GM19467 (cell line): ENCODE measurements at regions not wholly inside any gene's neighbourhood (a gene's known extent, or its start where the extent isn't known, plus 50 kb on each side); places are given as distances from the start of the nearest gene placed in this dataset.

Experiments
- ATAC-seq: cut with Tn5 transposase; IDR thresholded peaks from one replicate; pipeline ENCODE4 v1.9.1; 2021; ENCODE audit warnings: mild to moderate bottlenecking, moderate library complexity; ENCODE audit not compliant: unreplicated experiment

DNA sequence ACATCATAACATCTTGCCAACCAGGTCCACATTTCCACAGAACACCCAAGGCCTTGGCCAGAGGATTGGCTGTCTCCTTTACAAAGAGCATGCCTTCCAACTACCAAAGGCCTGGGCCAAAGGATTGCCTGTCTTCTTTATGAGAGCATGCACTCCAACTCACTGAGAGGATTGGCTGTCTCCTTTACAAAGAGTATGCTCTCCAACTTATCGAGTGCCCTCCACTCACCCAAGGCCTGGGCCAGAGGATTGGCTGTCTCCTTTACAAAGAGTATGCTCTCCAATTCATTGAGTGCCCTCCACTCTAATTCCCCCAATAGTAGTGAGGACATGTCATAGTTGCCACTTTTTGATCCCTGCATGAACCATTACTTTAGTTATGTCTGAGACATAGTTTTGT is 79.9 kb upstream of the TAS2R1 start:
- ATAC-seq = no peak

GRCh38 chr5:9707732-9708462 is 77.7 kb upstream of the TAS2R1 start:
- no peak for ATAC-seq

DNA sequence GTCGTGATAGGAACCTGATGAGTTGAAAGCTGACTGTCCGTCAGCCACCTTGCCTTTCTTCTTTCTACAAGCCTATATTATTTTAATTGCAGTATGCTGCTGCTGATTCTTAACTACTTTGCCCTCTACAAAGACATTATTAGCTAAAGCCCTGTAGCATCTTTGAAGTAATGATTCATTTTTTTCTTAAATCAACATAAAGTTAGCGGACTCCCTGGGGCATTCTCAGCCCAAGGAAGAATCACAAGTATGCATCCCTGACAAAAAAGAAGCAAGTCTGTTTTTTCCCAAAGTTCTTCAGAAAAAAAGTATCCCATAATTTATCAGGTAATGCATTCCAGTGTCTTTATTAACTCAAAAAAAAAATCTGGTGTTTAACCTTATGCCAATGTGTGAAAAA is 69.5 kb upstream of the TAS2R1 start:
- ATAC-seq = no peak

GRCh38 chr5:9698841-9699240 is 68.7 kb upstream of the TAS2R1 start:
- ATAC-seq = no peak

GRCh38 chr5:9698125-9698826 is 68.1 kb upstream of the TAS2R1 start:
- ATAC-seq = no peak

- ATAC-seq = no peak
These were observed 62.4 kb upstream of the TAS2R1 start for GRCh38 chr5:9692576-9692975.

GRCh38 chr5:9691261-9691660 is 61.1 kb upstream of the TAS2R1 start:
- ATAC-seq = no peak

DNA sequence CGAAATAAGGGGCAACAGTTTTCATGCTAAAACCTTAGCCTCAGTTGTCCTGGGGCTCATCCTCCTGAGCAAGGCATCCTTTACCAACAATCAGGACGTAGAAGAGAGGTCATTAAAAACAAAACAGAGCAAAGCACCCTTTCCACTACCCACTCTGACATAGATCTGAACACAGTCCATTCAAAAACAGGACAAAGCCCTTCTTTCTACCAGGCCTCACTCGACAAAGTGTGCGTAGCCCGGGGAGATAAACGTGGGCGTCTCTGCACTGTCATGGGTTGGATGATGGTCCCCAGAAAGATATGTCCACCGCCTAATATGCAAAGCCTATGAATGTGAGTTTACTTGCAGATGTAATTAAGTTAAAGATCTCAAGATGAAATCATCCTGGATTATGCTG is 60.6 kb upstream of the TAS2R1 start:
- no peak for ATAC-seq

GRCh38 chr5:9686216-9686615 is 56.1 kb upstream of the TAS2R1 start:
- ATAC-seq = no peak

DNA sequence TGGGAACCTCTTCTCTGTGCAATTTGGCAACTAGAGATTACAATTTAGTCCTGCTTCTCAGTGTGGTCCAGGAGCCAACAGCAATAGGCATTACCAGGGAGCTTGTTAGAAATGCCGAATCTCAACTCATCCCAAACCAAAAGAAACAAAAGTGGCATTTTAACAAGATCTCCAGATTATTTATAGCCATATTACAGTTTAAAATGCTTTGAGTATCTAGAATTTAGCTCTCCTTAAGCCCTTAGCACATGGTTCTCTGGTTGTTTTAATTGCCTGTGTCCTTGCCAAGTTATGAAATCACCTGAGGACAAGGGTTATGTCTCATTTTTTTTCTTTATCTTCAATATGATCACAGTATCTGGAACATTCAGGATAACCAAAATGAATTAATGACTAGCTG is 51.6 kb upstream of the TAS2R1 start:
- no peak for ATAC-seq
